ENCODE measurements at regions not wholly inside any gene's neighbourhood (a gene's known extent, or its start where the extent isn't known, plus 50 kb on each side); places are given as distances from the start of the nearest gene placed in this dataset.

DNA sequence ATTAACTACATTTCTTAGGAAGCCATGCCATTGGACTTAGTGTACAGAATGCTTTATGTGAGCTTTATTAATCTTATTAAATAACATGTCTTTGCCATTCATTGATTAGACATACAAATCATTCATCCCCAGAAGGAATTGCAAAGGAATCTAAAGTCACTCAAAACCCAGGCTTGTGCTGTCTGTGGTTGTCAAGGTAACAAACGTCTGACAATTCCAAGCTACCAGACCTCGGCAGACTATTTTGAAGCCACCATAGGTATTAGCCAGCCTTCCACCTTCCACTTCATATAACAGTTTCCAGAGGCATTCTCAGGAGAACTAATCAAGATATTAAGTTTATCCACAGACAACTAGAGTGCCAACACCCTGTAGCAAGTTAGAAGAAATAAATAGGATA lies 135.2 kb upstream of the TUSC1 start:
- TF ChIP-seq GATA2 (IDR thresholded peaks at IDR 0.05; ENCODE audit: low read depth, low read length) (no peak), GATA3 (IDR thresholded peaks at IDR 0.05; ENCODE audit: low read depth, low read length) (no peak)
